B cell (primary cell): ENCODE measurements at regions not wholly inside any gene's neighbourhood (a gene's known extent, or its start where the extent isn't known, plus 50 kb on each side); places are given as distances from the start of the nearest gene placed in this dataset.

Experiments
- CTCF ChIP-seq: fragments of 200-600 bp; IDR thresholded peaks from one replicate; pipeline ENCODE4 v1.8.0; 2022; ENCODE audit warnings: antibody characterized with exemption, mild to moderate bottlenecking
- EZH2 ChIP-seq: IDR thresholded peaks from 2 replicates; pipeline ENCODE4 v1.6.1; 2012; ENCODE audit warnings: borderline replicate concordance, low read depth, mild to moderate bottlenecking, moderate library complexity, low read length; ENCODE audit not compliant: insufficient read depth, poor library complexity, severe bottlenecking

- TF ChIP-seq CTCF: no peak
- TF ChIP-seq EZH2: no peak
Observed at GRCh38 chrX:97751016-97751415, 867.3 kb downstream of the RPA4 start.
